H9 (cell line): ENCODE measurements at regions not wholly inside any gene's neighbourhood (a gene's known extent, or its start where the extent isn't known, plus 50 kb on each side); places are given as distances from the start of the nearest gene placed in this dataset.

Experiments used
- DNase-seq: peaks from one replicate; pipeline ENCODE4 v3.0.0-alpha.2; 2017
- H2AFZ ChIP-seq: one replicate; pipeline ENCODE4 v1.6.1; 2013; ENCODE audit warnings: mild to moderate bottlenecking, low read length, control low read depth, moderate library complexity
- H2AK5ac ChIP-seq: 2 replicates; pipeline ENCODE4 v1.6.1; 2013; ENCODE audit warnings: low read length, control low read depth, mixed read lengths; ENCODE audit not compliant: insufficient read length
- H2BK120ac ChIP-seq: one replicate; pipeline ENCODE4 v1.6.1; 2013; ENCODE audit warnings: low read depth, mild to moderate bottlenecking, low read length, control low read depth, inconsistent platforms; ENCODE audit not compliant: poor library complexity, severe bottlenecking
- H2BK12ac ChIP-seq: 2 replicates; pipeline ENCODE4 v1.6.1; 2013; ENCODE audit warnings: low read length, control low read depth, mixed read lengths, low read depth; ENCODE audit not compliant: insufficient read length
- H2BK15ac ChIP-seq: 2 replicates; pipeline ENCODE4 v1.6.1; 2013; ENCODE audit warnings: low read depth, low read length, control low read depth
- H2BK20ac ChIP-seq: one replicate; pipeline ENCODE4 v1.6.1; 2013; ENCODE audit warnings: low read depth, mild to moderate bottlenecking, low read length, control low read depth, inconsistent platforms; ENCODE audit not compliant: poor library complexity, severe bottlenecking
- H2BK5ac ChIP-seq: 2 replicates; pipeline ENCODE4 v1.6.1; 2013; ENCODE audit warnings: low read length, control low read depth, mixed read lengths; ENCODE audit not compliant: insufficient read length
- H3K14ac ChIP-seq: 2 replicates; pipeline ENCODE4 v1.6.1; 2013; ENCODE audit warnings: low read length, control low read depth; ENCODE audit not compliant: insufficient read depth
- H3K18ac ChIP-seq: 2 replicates; pipeline ENCODE4 v1.6.1; 2013; ENCODE audit warnings: low read depth, mild to moderate bottlenecking, mixed read lengths, low read length, control low read depth; ENCODE audit not compliant: insufficient read length
- H3K23ac ChIP-seq: 2 replicates; pipeline ENCODE4 v1.6.1; 2013; ENCODE audit warnings: low read length, control low read depth, mixed read lengths, low read depth; ENCODE audit not compliant: insufficient read length
- H3K23me2 ChIP-seq: 2 replicates; pipeline ENCODE4 v1.6.1; 2013; ENCODE audit warnings: low read depth, mild to moderate bottlenecking, mixed read lengths, low read length, control low read depth; ENCODE audit not compliant: insufficient read length, poor library complexity, severe bottlenecking
- H3K27ac ChIP-seq: 2 replicates; pipeline ENCODE4 v1.5.1; 2013; ENCODE audit warnings: low read length, control low read depth, mixed read lengths, low read depth; ENCODE audit not compliant: insufficient read length
- H3K27me3 ChIP-seq: 2 replicates; pipeline ENCODE4 v1.6.1; 2013; ENCODE audit warnings: low read length, control low read depth, inconsistent platforms; ENCODE audit not compliant: insufficient read depth
- H3K4ac ChIP-seq: 2 replicates; pipeline ENCODE4 v1.6.1; 2013; ENCODE audit warnings: low read depth, mild to moderate bottlenecking, control low read depth, inconsistent platforms, low read length, moderate library complexity
- H3K4me1 ChIP-seq: 2 replicates; pipeline ENCODE4 v1.6.1; 2013; ENCODE audit warnings: low read length, control low read depth, inconsistent platforms; ENCODE audit not compliant: insufficient read depth
- H3K4me2 ChIP-seq: 2 replicates; pipeline ENCODE4 v1.6.1; 2013; ENCODE audit warnings: low read length, control low read depth, mixed read lengths; ENCODE audit not compliant: insufficient read length, insufficient read depth
- H3K56ac ChIP-seq: 2 replicates; pipeline ENCODE4 v1.6.1; 2013; ENCODE audit warnings: low read depth, mild to moderate bottlenecking, mixed read lengths, low read length, control low read depth; ENCODE audit not compliant: insufficient read length
- H3K79me1 ChIP-seq: 2 replicates; pipeline ENCODE4 v1.6.1; 2013; ENCODE audit warnings: low read depth, mild to moderate bottlenecking, moderate library complexity, low read length, control low read depth, inconsistent platforms; ENCODE audit not compliant: insufficient read depth, poor library complexity, severe bottlenecking
- H3K79me2 ChIP-seq: 2 replicates; pipeline ENCODE4 v1.6.1; 2013; ENCODE audit warnings: low read length, control low read depth, inconsistent platforms; ENCODE audit not compliant: insufficient read depth
- H3K9ac ChIP-seq: 2 replicates; pipeline ENCODE4 v1.6.1; 2013; ENCODE audit warnings: low read length, control low read depth, mixed read lengths; ENCODE audit not compliant: insufficient read length; ENCODE audit errors: extremely low read depth
- H3K9me3 ChIP-seq: one replicate; pipeline ENCODE4 v1.6.1; 2013; ENCODE audit warnings: low read depth, low read length, inconsistent platforms; ENCODE audit not compliant: control insufficient read depth
- H3T11ph ChIP-seq: one replicate; pipeline ENCODE4 v1.6.1; 2013; ENCODE audit warnings: mild to moderate bottlenecking, low read length, control low read depth, inconsistent platforms
- H4K20me1 ChIP-seq: one replicate; pipeline ENCODE4 v1.6.1; 2013; ENCODE audit not compliant: control insufficient read depth, insufficient read length, insufficient read depth
- H4K5ac ChIP-seq: 2 replicates; pipeline ENCODE4 v1.6.1; 2013; ENCODE audit warnings: low read depth, mild to moderate bottlenecking, mixed read lengths, low read length, control low read depth; ENCODE audit not compliant: insufficient read length
- H4K8ac ChIP-seq: replicated peaks from 2 replicates; pipeline ENCODE4 v1.6.1; 2013; ENCODE audit warnings: low read length, control low read depth, mixed read lengths, low read depth; ENCODE audit not compliant: insufficient read length
- H4K91ac ChIP-seq: 2 replicates; pipeline ENCODE4 v1.6.1; 2013; ENCODE audit warnings: low read depth, mild to moderate bottlenecking, moderate library complexity, mixed read lengths, low read length, control low read depth; ENCODE audit not compliant: insufficient read length
- H3K27ac Mint-ChIP-seq, 3 experiments: 2 replicates in 2 of 3; 3 replicates in 1 of 3; pipeline ENCODE4 v1.8.0; 2020 to 2021; ENCODE audit warnings: mixed read lengths in 3 of 3, mild to moderate bottlenecking in 1 of 3, moderate library complexity in 1 of 3
- H3K27me3 Mint-ChIP-seq: 2 replicates; pipeline ENCODE4 v1.8.0; 2021; ENCODE audit warnings: low read depth, mild to moderate bottlenecking, moderate library complexity, mixed read lengths
- H3K36me3 Mint-ChIP-seq, 3 experiments: 2 replicates in 2 of 3; 3 replicates in 1 of 3; pipeline ENCODE4 v1.8.0; 2020 to 2021; ENCODE audit warnings: low read depth in 3 of 3, mixed read lengths in 3 of 3; ENCODE audit not compliant: insufficient read depth in 1 of 3
- H3K4me1 Mint-ChIP-seq, 2 experiments: 2 replicates each; pipeline ENCODE4 v1.8.0; 2020; ENCODE audit warnings: mixed read lengths in 2 of 2
- H3K4me3 Mint-ChIP-seq, 2 experiments: 2 replicates in 1 of 2; 3 replicates in 1 of 2; pipeline ENCODE4 v1.8.0; 2020 to 2021; ENCODE audit warnings: mild to moderate bottlenecking in 2 of 2, mixed read lengths in 2 of 2, moderate library complexity in 1 of 2
- H3K9me3 Mint-ChIP-seq, 2 experiments: 2 replicates in 1 of 2; 3 replicates in 1 of 2; pipeline ENCODE4 v1.8.0; 2020; ENCODE audit warnings: mild to moderate bottlenecking in 2 of 2, mixed read lengths in 2 of 2, moderate library complexity in 1 of 2
- CTCF ChIP-seq: fragments of 200-600 bp; sonication (generic); conservative IDR thresholded peaks from 3 replicates; pipeline ENCODE4 v1.8.0; 2021; ENCODE audit warnings: antibody characterized with exemption, mild to moderate bottlenecking
- WGBS: extraction: QIAGEN DNeasy Blood & Tissue Kit; methylation state at CpG from one replicate; pipeline ENCODE4 v1.1.7; 2013; ENCODE audit warnings: missing lambda C conversion rate, low lambda C conversion rate, mixed read lengths; ENCODE audit not compliant: insufficient read length; ENCODE audit errors: extremely low coverage; 5-methylcytosine and 5-hydroxymethylcytosine counted together

DNA sequence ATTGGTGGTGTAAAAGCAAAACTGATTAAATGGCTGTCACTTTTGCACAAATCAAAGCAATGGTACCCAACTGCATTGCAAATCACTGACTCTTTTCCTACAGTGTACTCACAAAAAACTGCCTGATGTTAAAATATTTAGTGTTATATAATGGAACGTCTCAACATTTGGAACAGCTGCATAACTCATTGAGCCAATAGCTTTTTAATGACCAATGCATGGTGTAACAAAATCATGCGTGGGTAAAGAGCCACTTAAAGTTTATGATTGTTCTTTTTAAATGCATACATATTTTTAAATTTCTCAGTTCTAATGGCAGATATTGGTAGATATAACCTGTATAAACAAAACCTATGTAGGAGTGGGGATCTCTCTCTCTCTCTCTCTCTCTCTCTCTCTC is 204.0 kb upstream of the MPHOSPH6 start:
- Histone ChIP-seq H3K9me3 (no peaks in the 10 kb centered on the region), H3K56ac (no peak overlapping the region), H2BK12ac (no peak overlapping the region), H2AK5ac (no peak overlapping the region), H2BK120ac (no peak overlapping the region), H2BK15ac (no peak overlapping the region), H4K8ac (no peak overlapping the region), H3K23ac (no peak overlapping the region), H3K27ac (no peak overlapping the region), H3K4ac (no peak overlapping the region), H3K79me1 (no peaks in the 10 kb centered on the region), H2AFZ (no peak overlapping the region), H2BK5ac (no peak overlapping the region), H3K4me2 (no peak overlapping the region), H3K18ac (no peak overlapping the region), H3K9ac (no peak overlapping the region), H2BK20ac (no peak overlapping the region), H3K23me2 (no peaks in the 10 kb centered on the region), H3K4me1 (no peaks in the 10 kb centered on the region), H4K91ac (no peak overlapping the region), H3K27me3 (no peaks in the 10 kb centered on the region), H4K5ac (no peak overlapping the region), H3K79me2 (no peaks in the 10 kb centered on the region), H4K20me1 (no peaks in the 10 kb centered on the region), H3K14ac (no peak overlapping the region), H3T11ph (no peak overlapping the region)
- Mint-ChIP-seq H3K9me3 (no peaks in the 10 kb centered on the region), H3K27ac (no peak overlapping the region), H3K36me3 (no peaks in the 10 kb centered on the region), H3K4me3 (no peak overlapping the region), H3K4me1 (no peaks in the 10 kb centered on the region), H3K27me3 (peaks cover 1% of the 10 kb centered on the region)
- no peak for DNase-seq
- TF ChIP-seq CTCF, result no peak
- no CpG with 5 or more reads among the region's 2 CpGs for WGBS
